Caco-2 (cell line): ENCODE measurements at regions not wholly inside any gene's neighbourhood (a gene's known extent, or its start where the extent isn't known, plus 50 kb on each side); places are given as distances from the start of the nearest gene placed in this dataset.

Source experiments
- BruUV-seq: library from RNA; stranded (reverse); fragments of 400-500 nt; replicated peaks from 2 replicates; lab custom pipeline; 2021; lab: Mats Ljungman, UMichigan
- CTCF ChIA-PET: fragments of 300-600 bp; sonication (Branson Sonifier 250); formaldehyde crosslinking; loops from one replicate; lab custom pipeline; 2022; ENCODE audit warnings: antibody characterized with exemption; lab: Charles Lee
- POLR2A ChIA-PET: fragments of 300-600 bp; sonication (Branson Sonifier 250); formaldehyde crosslinking; loops from one replicate; lab custom pipeline; 2022; ENCODE audit warnings: antibody characterized with exemption; lab: Charles Lee
- DNase-seq, 2 experiments: peaks; one replicate each; pipeline versions ENCODE4 v3.0.0 to v3.0.0-alpha.2; 2020 to 2022
- H3K27me3 ChIP-seq: replicated peaks from 2 replicates; pipeline ENCODE4 v1.6.0; 2011; ENCODE audit warnings: low read length; ENCODE audit not compliant: control insufficient read depth, insufficient read depth
- H3K36me3 ChIP-seq: 2 replicates; pipeline ENCODE4 v1.5.1; 2011; ENCODE audit warnings: low read length; ENCODE audit not compliant: control insufficient read depth, insufficient read depth
- H3K4me1 ChIP-seq: fragments of 250-450 bp; sonication (Bioruptor Pico); 2 replicates; pipeline ENCODE4 v1.5.1; 2020; ENCODE audit warnings: mild to moderate bottlenecking
- H3K4me3 ChIP-seq: 2 replicates; pipeline ENCODE4 v1.5.1; 2011; ENCODE audit warnings: low read depth, mild to moderate bottlenecking, control low read depth, low read length
- H3K9me3 ChIP-seq: fragments of 250-450 bp; sonication (Bioruptor Pico); 2 replicates; pipeline ENCODE4 v1.5.1; 2020; ENCODE audit warnings: mild to moderate bottlenecking, moderate library complexity
- H3K27ac Mint-ChIP-seq: one replicate; pipeline ENCODE4 v1.8.0; 2022; ENCODE audit warnings: mixed read lengths; ENCODE audit not compliant: unreplicated experiment
- H3K27me3 Mint-ChIP-seq: one replicate; pipeline ENCODE4 v1.8.0; 2022; ENCODE audit warnings: mixed read lengths; ENCODE audit not compliant: insufficient read depth, unreplicated experiment
- H3K36me3 Mint-ChIP-seq: one replicate; pipeline ENCODE4 v1.8.0; 2022; ENCODE audit warnings: mild to moderate bottlenecking, mixed read lengths; ENCODE audit not compliant: insufficient read depth, unreplicated experiment
- H3K4me1 Mint-ChIP-seq: one replicate; pipeline ENCODE4 v1.8.0; 2022; ENCODE audit warnings: low read depth, mixed read lengths; ENCODE audit not compliant: unreplicated experiment
- H3K4me3 Mint-ChIP-seq: one replicate; pipeline ENCODE4 v1.8.0; 2022; ENCODE audit warnings: mild to moderate bottlenecking, moderate library complexity, mixed read lengths; ENCODE audit not compliant: unreplicated experiment
- H3K9me3 Mint-ChIP-seq: one replicate; pipeline ENCODE4 v1.8.0; 2022; ENCODE audit warnings: mixed read lengths; ENCODE audit not compliant: unreplicated experiment
- intact Hi-C: fragments of 100-400 bp; cut with micrococcal nuclease; formaldehyde crosslinking; loops from one replicate; pipeline ENCODE4 v1.10.0; 2022; ENCODE audit not compliant: unreplicated experiment
- TF ChIP-seq, protein P1 (sequence below), 2 experiments: fragments of 200-600 bp in 1 of 2; IDR thresholded peaks; 1 replicate in 1 of 2; 2 replicates in 1 of 2; pipeline versions ENCODE4 v1.5.1 to v1.8.0; 2011 to 2022; ENCODE audit warnings: antibody characterized with exemption in 1 of 2, control low read depth in 1 of 2, inconsistent platforms in 1 of 2, low read depth in 1 of 2, low read length in 1 of 2, mild to moderate bottlenecking in 1 of 2, moderate library complexity in 1 of 2; ENCODE audit not compliant: insufficient read depth in 1 of 2, severe bottlenecking in 1 of 2, unreplicated experiment in 1 of 2

DNA sequence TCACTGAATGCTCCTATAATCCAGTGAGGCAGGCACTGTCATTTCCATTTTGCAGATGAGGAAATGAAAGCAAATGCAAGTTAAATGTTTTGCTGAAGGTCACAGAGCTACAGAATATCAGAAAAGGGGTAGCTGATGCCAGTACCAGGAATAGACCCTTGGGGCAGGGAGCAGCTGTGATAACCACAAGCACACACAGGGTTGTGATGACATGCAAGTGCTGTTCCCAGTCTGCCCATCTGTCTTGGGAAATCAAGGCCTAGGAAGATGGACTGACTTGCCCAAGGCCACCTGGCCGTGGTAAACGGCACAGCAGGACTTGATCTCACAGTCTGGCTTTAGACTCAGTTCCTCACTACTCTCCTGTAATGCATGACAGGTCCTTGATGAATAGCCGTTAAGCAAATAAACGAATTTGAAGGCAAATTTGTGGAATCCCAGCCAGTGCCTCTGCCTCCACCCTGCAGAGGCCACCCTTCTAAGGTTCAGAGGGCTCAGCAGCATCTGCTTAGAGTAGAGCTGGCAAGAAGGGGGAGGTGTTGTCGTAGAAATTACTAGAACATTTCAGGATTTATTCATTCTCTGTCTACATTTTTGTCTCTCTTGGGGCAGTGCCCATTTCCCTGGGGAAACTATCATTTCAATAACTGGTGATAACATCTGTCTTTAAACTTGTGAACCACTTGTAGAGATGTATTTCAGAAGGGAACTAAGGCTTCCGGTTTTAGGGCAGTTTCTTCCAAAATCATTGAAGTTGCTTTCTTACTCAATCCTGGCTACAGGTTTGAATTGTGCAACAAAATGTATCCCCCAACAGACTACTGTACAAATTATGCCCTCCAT is 53.2 kb upstream of the MRPS6 start:
- Mint-ChIP-seq H3K9me3 (peaks cover 1% of the 10 kb centered on the region), H3K36me3 (no peaks in the 10 kb centered on the region), H3K27ac (no peak overlapping the region), H3K4me1 (peaks cover 5% of the 10 kb centered on the region), H3K27me3 (no peaks in the 10 kb centered on the region), H3K4me3 (no peak overlapping the region)
- POLR2A ChIA-PET, result interaction anchor here (1.2 kb wide), 1 partner anchor 15 kb away, joined by 3 read pairs; no protein-coding TSS in a partner anchor
- no peaks in the 10 kb centered on the region for H3K9me3 ChIP-seq
- no peaks in the 10 kb centered on the region for H3K36me3 ChIP-seq
- no peak for DNase-seq
- no peaks in the 10 kb centered on the region for H3K27me3 ChIP-seq
- intact Hi-C loops, result loop anchor here (5.0 kb wide), 1 partner anchor 53 kb away; no protein-coding TSS in a partner anchor
- peaks cover 43% of the 10 kb centered on the region for H3K4me1 ChIP-seq
- CTCF ChIA-PET, result interaction anchor here (0.6 kb wide), 1 partner anchor 20 kb away, joined by 6 read pairs; no protein-coding TSS in a partner anchor
- no TSS peak for BruUV-seq
- no peak overlapping the region for H3K4me3 ChIP-seq
- TF ChIP-seq, protein P1, sequence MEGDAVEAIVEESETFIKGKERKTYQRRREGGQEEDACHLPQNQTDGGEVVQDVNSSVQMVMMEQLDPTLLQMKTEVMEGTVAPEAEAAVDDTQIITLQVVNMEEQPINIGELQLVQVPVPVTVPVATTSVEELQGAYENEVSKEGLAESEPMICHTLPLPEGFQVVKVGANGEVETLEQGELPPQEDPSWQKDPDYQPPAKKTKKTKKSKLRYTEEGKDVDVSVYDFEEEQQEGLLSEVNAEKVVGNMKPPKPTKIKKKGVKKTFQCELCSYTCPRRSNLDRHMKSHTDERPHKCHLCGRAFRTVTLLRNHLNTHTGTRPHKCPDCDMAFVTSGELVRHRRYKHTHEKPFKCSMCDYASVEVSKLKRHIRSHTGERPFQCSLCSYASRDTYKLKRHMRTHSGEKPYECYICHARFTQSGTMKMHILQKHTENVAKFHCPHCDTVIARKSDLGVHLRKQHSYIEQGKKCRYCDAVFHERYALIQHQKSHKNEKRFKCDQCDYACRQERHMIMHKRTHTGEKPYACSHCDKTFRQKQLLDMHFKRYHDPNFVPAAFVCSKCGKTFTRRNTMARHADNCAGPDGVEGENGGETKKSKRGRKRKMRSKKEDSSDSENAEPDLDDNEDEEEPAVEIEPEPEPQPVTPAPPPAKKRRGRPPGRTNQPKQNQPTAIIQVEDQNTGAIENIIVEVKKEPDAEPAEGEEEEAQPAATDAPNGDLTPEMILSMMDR (IDR thresholded peaks at IDR 0.05; ENCODE audit: insufficient read depth in 1 of 2, low read depth in 1 of 2, low read length in 1 of 2, severe bottlenecking in 1 of 2, unreplicated experiment in 1 of 2), result no peak

DNA sequence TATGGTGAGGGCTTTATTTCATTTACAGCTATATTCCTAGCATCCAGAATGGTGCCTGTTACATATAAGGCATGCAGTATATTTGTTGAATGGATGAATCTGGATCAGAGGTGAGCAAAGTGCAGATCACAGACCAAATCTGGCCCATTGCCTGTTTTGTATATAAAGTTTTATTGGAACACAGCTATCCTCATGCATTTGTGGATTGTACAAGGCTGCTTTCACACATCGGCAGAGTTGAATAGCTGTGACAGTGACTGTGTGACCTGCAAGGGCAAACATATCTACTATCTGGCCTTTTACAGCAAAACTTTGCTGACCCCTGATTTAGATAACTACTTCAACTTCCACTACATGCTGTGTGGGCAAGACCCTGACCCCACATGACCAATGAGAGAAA is 54.0 kb upstream of the MRPS6 start:
- Mint-ChIP-seq H3K9me3 (peaks cover 10% of the 10 kb centered on the region), H3K36me3 (no peaks in the 10 kb centered on the region), H3K4me1 (peaks cover 5% of the 10 kb centered on the region), H3K27ac (no peak overlapping the region), H3K27me3 (no peaks in the 10 kb centered on the region), H3K4me3 (no peak overlapping the region)
- Histone ChIP-seq H3K36me3 (no peaks in the 10 kb centered on the region), H3K27me3 (no peaks in the 10 kb centered on the region), H3K4me3 (no peak overlapping the region), H3K9me3 (no peaks in the 10 kb centered on the region), H3K4me1 (peaks cover 40% of the 10 kb centered on the region)
- DNase-seq, result no peak
- BruUV-seq, result no TSS peak
- TF ChIP-seq, protein P1 (IDR thresholded peaks at IDR 0.05; ENCODE audit: insufficient read depth in 1 of 2, low read depth in 1 of 2, low read length in 1 of 2, severe bottlenecking in 1 of 2, unreplicated experiment in 1 of 2), result no peak
- POLR2A ChIA-PET, result interaction anchor here (1.2 kb wide), 1 partner anchor 16 kb away, joined by 3 read pairs; no protein-coding TSS in a partner anchor
- CTCF ChIA-PET, result no interaction called here
- intact Hi-C loops, result no loop called here

DNA sequence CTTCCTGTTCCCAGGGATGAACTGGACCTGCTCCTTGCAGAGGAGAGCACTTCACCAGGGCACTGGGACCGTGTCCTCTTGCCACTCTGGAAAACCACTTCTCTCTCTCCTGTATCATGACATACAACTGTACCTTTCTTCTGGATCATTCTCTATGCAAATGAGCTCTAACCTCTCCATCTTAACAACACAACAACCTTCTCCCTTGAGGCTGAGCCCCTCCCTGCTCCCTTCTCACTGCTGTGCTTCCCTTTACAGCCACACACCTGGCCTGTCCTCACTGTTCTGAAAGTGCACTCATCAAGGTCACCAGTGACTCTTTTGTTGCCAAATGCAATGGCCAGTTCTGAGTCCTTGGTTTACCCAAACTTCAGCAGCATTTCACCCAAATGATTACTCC is 54.5 kb upstream of the MRPS6 start:
- intact Hi-C loops, result no loop called here
- TF ChIP-seq, protein P1 (IDR thresholded peaks at IDR 0.05; ENCODE audit: insufficient read depth in 1 of 2, low read depth in 1 of 2, low read length in 1 of 2, severe bottlenecking in 1 of 2, unreplicated experiment in 1 of 2), result no peak
- Histone ChIP-seq H3K4me1 (peaks cover 35% of the 10 kb centered on the region), H3K27me3 (no peaks in the 10 kb centered on the region), H3K36me3 (no peaks in the 10 kb centered on the region), H3K9me3 (no peaks in the 10 kb centered on the region), H3K4me3 (no peak overlapping the region)
- ChIA-PET POLR2A (interaction anchor here (1.2 kb wide), 1 partner anchor 16 kb away, joined by 3 read pairs; no protein-coding TSS in a partner anchor), CTCF (no interaction called here)
- no peak overlapping the region for H3K27ac Mint-ChIP-seq
- BruUV-seq, result no TSS peak
- H3K4me3 Mint-ChIP-seq, result no peak overlapping the region
- peaks cover 12% of the 10 kb centered on the region for H3K9me3 Mint-ChIP-seq
- peaks cover 5% of the 10 kb centered on the region for H3K4me1 Mint-ChIP-seq
- DNase-seq, result no peak
- H3K27me3 Mint-ChIP-seq, result no peaks in the 10 kb centered on the region
- no peaks in the 10 kb centered on the region for H3K36me3 Mint-ChIP-seq
